UCSD-AML1 (cell line): ENCODE measurements at regions not wholly inside any gene's neighbourhood (a gene's known extent, or its start where the extent isn't known, plus 50 kb on each side); places are given as distances from the start of the nearest gene placed in this dataset.
A peak's percentile ranks its signal among the peaks of the same experiment; 100 is the strongest.

Experiments
- DNase-seq: peaks from one replicate; lab custom pipeline; 2025; ENCODE audit not compliant: unreplicated experiment; lab: John Stamatoyannopoulos, UW

- DNase-seq: no peak
Observed at GRCh38 chr14:34350903-34351302, 111.1 kb downstream of the SPTSSA start.

- DNase-seq: no peak
Observed at GRCh38 chr14:34348592-34348991, 113.4 kb downstream of the SPTSSA start.

- DNase-seq: no peak
Observed at GRCh38 chr14:34347683-34348082, 114.4 kb downstream of the SPTSSA start.

GRCh38 chr14:34345718-34346465 is 116.1 kb downstream of the SPTSSA start:
- DNase-seq: no peak

- DNase-seq: no peak
Observed at GRCh38 chr14:34344318-34344717, 117.7 kb downstream of the SPTSSA start.

- DNase-seq: no peak
Observed at GRCh38 chr14:34340025-34340625, 121.9 kb downstream of the SPTSSA start.

- no peak for DNase-seq
Observed at GRCh38 chr14:34338056-34338455, 124.0 kb downstream of the SPTSSA start.

- no peak for DNase-seq
Observed at GRCh38 chr14:34336501-34336900, 125.5 kb downstream of the SPTSSA start.

GRCh38 chr14:34335968-34336367 is 126.1 kb downstream of the SPTSSA start:
- no peak for DNase-seq

- no peak for DNase-seq
Observed at GRCh38 chr14:34334329-34334728, 127.7 kb downstream of the SPTSSA start.

- peak; percentile 54 for DNase-seq
Observed at GRCh38 chr14:34331728-34332623, 130.1 kb downstream of the SPTSSA start.

- DNase-seq: no peak
Observed at GRCh38 chr14:34330846-34331245, 131.2 kb downstream of the SPTSSA start.

- no peak for DNase-seq
Observed at GRCh38 chr14:34329301-34329700, 132.7 kb downstream of the SPTSSA start.

GRCh38 chr14:34328178-34328577 is 133.9 kb downstream of the SPTSSA start:
- no peak for DNase-seq

- no peak for DNase-seq
Observed at GRCh38 chr14:34325493-34325892, 136.5 kb downstream of the SPTSSA start.

GRCh38 chr14:34324363-34324795 is 137.7 kb downstream of the SPTSSA start:
- DNase-seq: no peak

- peak; percentile 43 for DNase-seq
Observed at GRCh38 chr14:34322940-34323418, 139.1 kb downstream of the SPTSSA start.

- no peak for DNase-seq
Observed at GRCh38 chr14:34319140-34319539, 142.9 kb downstream of the SPTSSA start.

- no peak for DNase-seq
Observed at GRCh38 chr14:34318014-34318413, 144.0 kb downstream of the SPTSSA start.

- DNase-seq: no peak
Observed at GRCh38 chr14:34310724-34311123, 151.3 kb downstream of the SPTSSA start.

- no peak for DNase-seq
Observed at GRCh38 chr14:34303811-34304210, 158.2 kb downstream of the SPTSSA start.

GRCh38 chr14:34302654-34303053 is 159.4 kb downstream of the SPTSSA start:
- no peak for DNase-seq
